Endodermal cell (in vitro differentiated cells): ENCODE measurements at regions not wholly inside any gene's neighbourhood (a gene's known extent, or its start where the extent isn't known, plus 50 kb on each side); places are given as distances from the start of the nearest gene placed in this dataset.

Experiments used
- DNase-seq: peaks from one replicate; pipeline ENCODE4 v3.0.0-alpha.2; 2017
- H3K27ac ChIP-seq: 2 replicates; pipeline ENCODE4 v1.5.1; 2013; ENCODE audit warnings: mild to moderate bottlenecking, low read depth, low read length, moderate library complexity
- H3K27me3 ChIP-seq: 2 replicates; pipeline ENCODE4 v1.6.1; 2013; ENCODE audit warnings: mild to moderate bottlenecking, low read length, moderate library complexity; ENCODE audit not compliant: insufficient read depth, control insufficient read depth, poor library complexity, severe bottlenecking
- H3K36me3 ChIP-seq: 2 replicates; pipeline ENCODE4 v1.7.0; 2013; ENCODE audit warnings: mild to moderate bottlenecking, low read length, moderate library complexity; ENCODE audit not compliant: control insufficient read depth, insufficient read depth
- H3K4me1 ChIP-seq: one replicate; pipeline ENCODE4 v1.7.0; 2013; ENCODE audit warnings: low read length; ENCODE audit not compliant: control insufficient read depth, insufficient read depth
- H3K4me3 ChIP-seq: 2 replicates; pipeline ENCODE4 v1.5.1; 2013; ENCODE audit warnings: mild to moderate bottlenecking, low read length, moderate library complexity
- H3K9ac ChIP-seq: 2 replicates; pipeline ENCODE4 v1.6.1; 2013; ENCODE audit warnings: mild to moderate bottlenecking, low read length, moderate library complexity; ENCODE audit not compliant: poor library complexity, severe bottlenecking; ENCODE audit errors: extremely low read depth
- H3K9me3 ChIP-seq: 2 replicates; pipeline ENCODE4 v1.6.1; 2013; ENCODE audit warnings: mild to moderate bottlenecking, low read length, moderate library complexity; ENCODE audit not compliant: control insufficient read depth
- H3K27ac Mint-ChIP-seq: 2 replicates; pipeline ENCODE4 v1.8.0; 2020; ENCODE audit warnings: mixed read lengths
- H3K27me3 Mint-ChIP-seq: 2 replicates; pipeline ENCODE4 v1.8.0; 2021; ENCODE audit warnings: mild to moderate bottlenecking, mixed read lengths; ENCODE audit not compliant: insufficient read depth
- H3K36me3 Mint-ChIP-seq: 2 replicates; pipeline ENCODE4 v1.8.0; 2020; ENCODE audit warnings: low read depth, mixed read lengths
- H3K4me1 Mint-ChIP-seq: 2 replicates; pipeline ENCODE4 v1.8.0; 2020; ENCODE audit warnings: mixed read lengths
- H3K4me3 Mint-ChIP-seq: 2 replicates; pipeline ENCODE4 v1.8.0; 2020; ENCODE audit warnings: mild to moderate bottlenecking, moderate library complexity, mixed read lengths
- H3K9me3 Mint-ChIP-seq: 2 replicates; pipeline ENCODE4 v1.8.0; 2020; ENCODE audit warnings: mild to moderate bottlenecking, mixed read lengths
- WGBS, 2 experiments: methylation state at CpG; one replicate each; pipeline versions ENCODE4 v1.1.5 to v1.1.7; 2013; ENCODE audit warnings: missing lambda C conversion rate in 2 of 2, mixed read lengths in 1 of 2; ENCODE audit not compliant: insufficient coverage in 1 of 2, insufficient read length in 1 of 2; 5-methylcytosine and 5-hydroxymethylcytosine counted together
- TF ChIP-seq, protein P1 (sequence below): fragments of 200-600 bp; sonication (generic); conservative IDR thresholded peaks from 2 replicates; pipeline ENCODE4 v1.5.0; 2021; ENCODE audit warnings: antibody characterized with exemption, mild to moderate bottlenecking

DNA sequence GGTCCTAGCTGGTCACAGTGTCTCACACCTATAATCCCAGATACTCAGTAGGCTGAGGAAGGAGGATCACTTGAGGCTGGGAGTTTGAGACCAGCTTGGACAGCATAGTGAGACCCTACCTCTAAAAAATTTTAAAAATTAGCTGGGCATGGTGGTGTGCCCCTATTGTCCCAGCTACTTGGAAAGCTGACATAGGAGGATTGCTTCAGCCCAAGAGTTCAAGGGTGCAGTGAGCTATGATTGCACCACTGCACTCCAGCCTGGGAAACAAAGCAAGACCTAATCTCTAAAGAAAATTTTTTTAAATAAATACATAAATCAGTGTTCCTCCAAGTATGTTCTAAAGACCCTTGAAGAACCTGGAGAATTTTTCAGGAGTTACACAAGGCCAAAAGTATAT, 50.6 kb upstream of the GNAO1 start:
- Histone ChIP-seq H3K4me3 (no peak overlapping the region), H3K9me3 (no peaks in the 10 kb centered on the region), H3K36me3 (no peaks in the 10 kb centered on the region), H3K4me1 (no peaks in the 10 kb centered on the region), H3K9ac (no peak overlapping the region), H3K27ac (no peak overlapping the region), H3K27me3 (no peaks in the 10 kb centered on the region)
- TF ChIP-seq, protein P1, sequence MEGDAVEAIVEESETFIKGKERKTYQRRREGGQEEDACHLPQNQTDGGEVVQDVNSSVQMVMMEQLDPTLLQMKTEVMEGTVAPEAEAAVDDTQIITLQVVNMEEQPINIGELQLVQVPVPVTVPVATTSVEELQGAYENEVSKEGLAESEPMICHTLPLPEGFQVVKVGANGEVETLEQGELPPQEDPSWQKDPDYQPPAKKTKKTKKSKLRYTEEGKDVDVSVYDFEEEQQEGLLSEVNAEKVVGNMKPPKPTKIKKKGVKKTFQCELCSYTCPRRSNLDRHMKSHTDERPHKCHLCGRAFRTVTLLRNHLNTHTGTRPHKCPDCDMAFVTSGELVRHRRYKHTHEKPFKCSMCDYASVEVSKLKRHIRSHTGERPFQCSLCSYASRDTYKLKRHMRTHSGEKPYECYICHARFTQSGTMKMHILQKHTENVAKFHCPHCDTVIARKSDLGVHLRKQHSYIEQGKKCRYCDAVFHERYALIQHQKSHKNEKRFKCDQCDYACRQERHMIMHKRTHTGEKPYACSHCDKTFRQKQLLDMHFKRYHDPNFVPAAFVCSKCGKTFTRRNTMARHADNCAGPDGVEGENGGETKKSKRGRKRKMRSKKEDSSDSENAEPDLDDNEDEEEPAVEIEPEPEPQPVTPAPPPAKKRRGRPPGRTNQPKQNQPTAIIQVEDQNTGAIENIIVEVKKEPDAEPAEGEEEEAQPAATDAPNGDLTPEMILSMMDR = no peak
- no peaks in the 10 kb centered on the region for H3K36me3 Mint-ChIP-seq
- DNase-seq = no peak
- peaks cover 6% of the 10 kb centered on the region for H3K9me3 Mint-ChIP-seq
- no peaks in the 10 kb centered on the region for H3K27me3 Mint-ChIP-seq
- no peak overlapping the region for H3K4me3 Mint-ChIP-seq
- H3K4me1 Mint-ChIP-seq = peaks cover 20% of the 10 kb centered on the region
- H3K27ac Mint-ChIP-seq = no peak overlapping the region

DNA sequence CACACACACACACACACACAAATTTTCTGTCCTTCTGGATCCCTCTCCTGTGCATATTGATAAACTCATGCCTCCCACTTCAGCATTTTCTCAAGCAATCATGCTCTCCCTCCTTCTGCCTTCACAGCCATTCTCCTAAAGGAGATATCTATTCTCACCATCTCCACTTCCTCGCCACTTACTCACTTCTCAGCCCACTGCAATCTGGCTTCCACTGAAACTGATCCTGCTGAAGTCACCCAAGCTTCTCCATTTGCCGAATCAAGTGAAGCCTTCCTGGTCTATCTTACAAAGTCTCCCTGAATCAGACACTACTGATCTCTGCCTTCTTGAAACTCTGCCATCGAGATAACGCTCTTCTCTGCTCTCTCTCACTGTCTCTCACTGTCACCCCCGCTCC, 54.0 kb upstream of the GNAO1 start:
- Histone ChIP-seq H3K36me3 (no peaks in the 10 kb centered on the region), H3K4me1 (no peaks in the 10 kb centered on the region), H3K9ac (no peak overlapping the region), H3K27me3 (no peaks in the 10 kb centered on the region), H3K9me3 (no peaks in the 10 kb centered on the region), H3K4me3 (no peak overlapping the region), H3K27ac (no peak overlapping the region)
- Mint-ChIP-seq H3K4me3 (no peak overlapping the region), H3K4me1 (peaks cover 7% of the 10 kb centered on the region), H3K9me3 (peaks cover 6% of the 10 kb centered on the region), H3K36me3 (no peaks in the 10 kb centered on the region), H3K27me3 (no peaks in the 10 kb centered on the region), H3K27ac (no peak overlapping the region)
- 78 to 90% methylated on average over 5 of the region's 5 CpGs for WGBS, 2 experiments
- TF ChIP-seq, protein P1 = no peak
- DNase-seq = no peak

DNA sequence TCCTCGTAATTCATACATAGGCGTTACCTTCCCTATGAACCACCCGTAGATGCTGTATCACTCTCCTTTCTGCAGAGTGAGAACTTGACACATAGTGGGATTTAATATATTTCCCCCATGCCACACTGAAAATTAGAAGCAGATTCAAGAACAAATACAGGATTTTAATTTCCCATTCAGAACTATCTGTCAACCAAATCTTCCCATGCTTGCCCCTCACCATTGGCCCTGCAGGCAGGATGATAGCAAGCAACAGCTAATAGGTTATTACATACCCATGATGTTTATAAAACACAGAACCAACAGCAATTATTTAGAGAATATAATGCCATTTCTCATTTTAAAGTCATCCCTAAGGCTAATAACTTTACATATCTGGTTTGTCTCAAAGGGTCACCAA, 55.0 kb upstream of the GNAO1 start:
- TF ChIP-seq, protein P1 = no peak
- Mint-ChIP-seq H3K4me1 (peaks cover 7% of the 10 kb centered on the region), H3K9me3 (peaks cover 4% of the 10 kb centered on the region), H3K4me3 (no peak overlapping the region), H3K36me3 (no peaks in the 10 kb centered on the region), H3K27me3 (peaks cover 2% of the 10 kb centered on the region), H3K27ac (no peak overlapping the region)
- DNase-seq = no peak
- Histone ChIP-seq H3K4me1 (no peaks in the 10 kb centered on the region), H3K9me3 (no peaks in the 10 kb centered on the region), H3K9ac (no peak overlapping the region), H3K36me3 (no peaks in the 10 kb centered on the region), H3K4me3 (no peak overlapping the region), H3K27me3 (no peaks in the 10 kb centered on the region), H3K27ac (no peak overlapping the region)
- WGBS, 2 experiments = 89% methylated on average over 3 of the region's 3 CpGs; no CpG with 5 or more reads in 1 of the 2 experiments
